ENCODE measurements at regions not wholly inside any gene's neighbourhood (a gene's known extent, or its start where the extent isn't known, plus 50 kb on each side); places are given as distances from the start of the nearest gene placed in this dataset.
"Not testable (repeated sequence)": the region's sequence is repeated elsewhere in the genome, so short reads cannot be mapped to it uniquely, and the experiment has no call there.

DNA sequence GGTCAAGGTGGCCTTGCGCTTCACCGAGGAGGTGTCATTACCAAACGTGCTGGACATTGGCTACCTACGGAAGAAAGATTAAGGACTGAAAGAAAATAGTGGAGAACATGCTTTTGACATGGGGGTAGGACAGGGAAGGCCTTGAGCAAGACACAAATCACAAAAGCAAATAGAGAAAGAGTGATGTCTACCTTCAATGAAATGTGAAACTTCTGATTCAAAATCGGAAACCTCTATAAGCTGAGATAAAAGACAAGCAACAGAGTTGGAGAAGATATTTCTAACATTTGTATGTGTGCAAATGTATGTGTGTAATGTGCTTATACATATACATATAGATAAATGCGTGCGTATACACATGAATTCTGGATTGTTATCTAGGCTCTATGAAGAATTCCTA lies 89.5 kb upstream of the PLGLB2 start:
- TF ChIP-seq, protein P1, sequence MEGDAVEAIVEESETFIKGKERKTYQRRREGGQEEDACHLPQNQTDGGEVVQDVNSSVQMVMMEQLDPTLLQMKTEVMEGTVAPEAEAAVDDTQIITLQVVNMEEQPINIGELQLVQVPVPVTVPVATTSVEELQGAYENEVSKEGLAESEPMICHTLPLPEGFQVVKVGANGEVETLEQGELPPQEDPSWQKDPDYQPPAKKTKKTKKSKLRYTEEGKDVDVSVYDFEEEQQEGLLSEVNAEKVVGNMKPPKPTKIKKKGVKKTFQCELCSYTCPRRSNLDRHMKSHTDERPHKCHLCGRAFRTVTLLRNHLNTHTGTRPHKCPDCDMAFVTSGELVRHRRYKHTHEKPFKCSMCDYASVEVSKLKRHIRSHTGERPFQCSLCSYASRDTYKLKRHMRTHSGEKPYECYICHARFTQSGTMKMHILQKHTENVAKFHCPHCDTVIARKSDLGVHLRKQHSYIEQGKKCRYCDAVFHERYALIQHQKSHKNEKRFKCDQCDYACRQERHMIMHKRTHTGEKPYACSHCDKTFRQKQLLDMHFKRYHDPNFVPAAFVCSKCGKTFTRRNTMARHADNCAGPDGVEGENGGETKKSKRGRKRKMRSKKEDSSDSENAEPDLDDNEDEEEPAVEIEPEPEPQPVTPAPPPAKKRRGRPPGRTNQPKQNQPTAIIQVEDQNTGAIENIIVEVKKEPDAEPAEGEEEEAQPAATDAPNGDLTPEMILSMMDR (IDR thresholded peaks at IDR 0.05 in 4 of 5, conservative IDR thresholded peaks at IDR 0.05 in 1 of 5), result not testable (repeated sequence)
- TF ChIP-seq POLR2A (IDR thresholded peaks at IDR 0.05), result not testable (repeated sequence)
